ENCODE measurements at regions not wholly inside any gene's neighbourhood (a gene's known extent, or its start where the extent isn't known, plus 50 kb on each side); places are given as distances from the start of the nearest gene placed in this dataset.

DNA sequence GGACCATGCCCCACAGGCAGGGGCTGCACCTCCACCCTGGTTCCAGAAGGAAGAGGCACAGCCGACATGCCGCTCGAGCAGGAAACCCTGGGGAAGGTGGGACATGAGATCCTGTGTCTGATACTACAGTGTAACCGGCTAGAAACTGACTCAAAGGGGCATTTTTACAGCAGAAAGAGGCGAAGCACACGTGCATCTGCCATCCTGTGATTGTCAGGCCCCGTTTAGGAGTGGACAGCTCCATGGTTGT, 62.7 kb downstream of the SIK1 start:
- no peak for DNase-seq (ENCODE audit: low read depth in 2 of 2)

DNA sequence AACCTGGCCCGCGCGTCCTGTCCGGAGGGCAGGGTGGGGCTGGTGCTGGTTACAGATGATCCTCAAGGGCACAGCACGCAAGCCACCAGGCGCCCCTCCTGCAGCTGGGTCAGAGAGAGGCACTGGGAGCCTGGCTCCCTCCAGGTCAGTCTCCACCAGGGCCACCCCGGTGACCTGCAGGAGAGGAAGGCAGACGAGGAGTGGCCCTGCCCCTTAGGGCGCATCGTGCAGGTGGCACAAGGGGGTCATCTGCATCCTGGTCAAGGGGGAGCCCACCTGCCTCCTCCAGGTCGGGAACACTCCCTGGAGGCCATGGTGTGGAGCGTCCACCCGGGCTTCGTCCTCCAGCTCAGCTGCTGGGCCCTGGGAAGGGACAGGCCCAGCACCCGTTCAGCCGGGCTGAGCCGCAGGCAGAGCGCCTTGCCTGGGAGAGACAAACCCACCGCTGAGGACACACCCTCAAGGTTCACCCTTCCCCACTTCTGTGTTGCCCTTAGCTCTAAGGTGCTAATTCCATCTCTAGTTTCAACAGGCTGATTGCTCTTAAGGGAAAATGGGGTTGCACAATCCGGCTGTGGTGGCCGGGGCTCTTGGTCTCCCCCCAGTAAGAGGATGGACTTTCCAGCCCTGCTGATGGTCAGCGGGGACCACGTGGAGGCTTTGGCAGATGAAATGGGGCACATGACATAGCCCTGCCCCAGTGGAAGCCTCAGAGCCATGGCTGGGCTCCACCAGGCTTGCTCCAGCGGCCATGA, 63.2 kb downstream of the SIK1 start:
- no peak for DNase-seq (ENCODE audit: low read depth in 2 of 2)

DNA sequence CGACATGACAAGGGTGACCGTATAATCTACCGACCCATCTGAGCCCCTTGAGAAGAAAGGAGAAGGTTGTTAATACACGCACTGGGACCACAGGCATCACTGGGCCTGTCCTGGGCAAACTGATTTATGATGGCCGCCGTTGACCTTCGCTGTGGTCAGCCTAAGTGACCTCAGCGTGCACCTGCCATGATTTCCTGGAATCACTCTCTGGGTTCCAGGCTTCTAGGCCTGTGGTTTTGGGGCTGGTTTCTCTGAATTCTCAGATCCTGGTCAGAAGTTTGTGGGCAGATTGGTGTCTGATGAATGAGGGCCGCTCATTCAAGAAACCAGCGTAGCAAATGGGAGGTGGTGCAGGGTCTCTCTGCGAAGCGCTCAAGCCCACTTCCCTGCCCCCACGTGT, 64.0 kb downstream of the SIK1 start:
- no peak for DNase-seq (ENCODE audit: low read depth in 2 of 2)

GRCh38 chr21:43362321-43362791, 64.6 kb downstream of the SIK1 start:
- DNase-seq (ENCODE audit: low read depth in 2 of 2), result peak; percentile 68 to 78

DNA sequence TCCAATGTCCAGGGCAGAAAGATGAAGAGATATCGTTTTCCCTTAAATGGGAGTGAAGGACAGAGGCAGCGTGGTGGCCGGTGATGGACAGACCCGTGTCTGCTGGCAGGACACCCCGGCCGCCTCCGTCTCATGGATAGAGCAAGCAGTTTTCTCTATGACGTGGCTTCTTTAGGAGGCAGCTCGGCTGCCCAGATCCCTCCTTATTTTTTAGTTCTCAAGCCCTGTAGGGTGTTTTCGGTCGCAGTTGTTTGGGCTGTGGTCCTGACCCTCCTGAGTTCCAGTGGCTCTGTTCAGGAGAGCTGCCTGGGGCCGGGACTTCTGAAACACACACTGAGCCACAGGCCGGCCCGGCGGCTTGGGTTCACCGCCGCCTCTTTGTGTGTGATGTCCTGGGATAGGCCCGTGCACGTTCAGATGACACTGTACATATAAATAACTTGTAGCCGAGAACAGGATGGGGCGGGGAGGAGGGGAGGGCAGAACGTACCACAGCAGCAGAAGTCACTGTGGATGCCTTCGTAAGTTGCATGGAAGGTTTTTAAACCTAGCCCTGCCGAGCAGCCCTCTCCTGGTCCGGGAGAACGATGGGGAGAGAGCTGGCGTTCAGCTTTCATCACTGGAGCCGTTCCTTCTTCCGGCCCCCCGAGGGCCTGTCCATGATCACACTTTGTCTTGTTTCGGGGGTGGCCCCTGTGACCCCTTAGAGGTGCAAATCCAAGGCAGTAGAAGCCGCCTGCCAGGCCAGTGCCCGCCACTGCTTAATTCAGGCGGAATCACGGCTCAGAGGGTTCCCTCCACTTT, 65.2 kb downstream of the SIK1 start:
- peak; percentile 21 to 32 for DNase-seq (ENCODE audit: low read depth in 2 of 2)

- no peak for DNase-seq (ENCODE audit: low read depth in 2 of 2)
Measured at GRCh38 chr21:43361127-43361492, 65.8 kb downstream of the SIK1 start.

DNA sequence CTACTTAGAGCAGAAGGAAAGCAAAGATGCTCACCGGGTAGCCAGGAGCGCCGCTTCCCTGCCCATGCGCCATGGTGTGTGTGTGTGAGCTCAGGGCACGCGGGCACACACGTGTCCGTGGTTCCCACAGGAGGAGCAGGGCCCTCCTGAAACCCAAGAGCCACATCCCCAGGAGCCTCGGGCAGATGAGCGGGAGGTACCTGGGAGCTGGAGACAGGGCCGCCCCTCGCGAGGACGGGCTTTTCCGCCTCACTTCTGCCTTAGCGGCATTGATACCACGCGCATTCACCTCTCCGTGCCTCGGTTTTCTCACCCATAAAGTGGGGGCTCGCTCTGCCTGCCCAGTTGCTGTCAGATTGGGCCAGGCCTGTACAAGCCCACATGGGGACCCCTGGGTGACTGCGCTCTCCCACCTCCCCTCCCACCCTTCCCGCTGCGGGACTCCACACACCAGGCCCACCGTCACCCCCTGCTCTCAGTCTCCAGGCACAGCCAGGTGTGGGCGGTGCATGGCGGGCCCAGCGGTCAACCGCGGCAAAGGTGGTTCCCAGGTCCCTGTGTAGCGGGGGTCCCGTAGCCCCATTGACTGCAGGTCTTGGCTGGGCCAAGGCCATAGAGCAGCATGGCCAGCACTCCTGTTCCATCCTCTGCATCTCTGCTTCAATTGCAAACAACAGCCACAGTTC, 66.3 kb downstream of the SIK1 start:
- no peak for DNase-seq (ENCODE audit: low read depth in 2 of 2)

- no peak for DNase-seq (ENCODE audit: low read depth in 2 of 2)
Measured at GRCh38 chr21:43358940-43359822, 67.8 kb downstream of the SIK1 start.

DNA sequence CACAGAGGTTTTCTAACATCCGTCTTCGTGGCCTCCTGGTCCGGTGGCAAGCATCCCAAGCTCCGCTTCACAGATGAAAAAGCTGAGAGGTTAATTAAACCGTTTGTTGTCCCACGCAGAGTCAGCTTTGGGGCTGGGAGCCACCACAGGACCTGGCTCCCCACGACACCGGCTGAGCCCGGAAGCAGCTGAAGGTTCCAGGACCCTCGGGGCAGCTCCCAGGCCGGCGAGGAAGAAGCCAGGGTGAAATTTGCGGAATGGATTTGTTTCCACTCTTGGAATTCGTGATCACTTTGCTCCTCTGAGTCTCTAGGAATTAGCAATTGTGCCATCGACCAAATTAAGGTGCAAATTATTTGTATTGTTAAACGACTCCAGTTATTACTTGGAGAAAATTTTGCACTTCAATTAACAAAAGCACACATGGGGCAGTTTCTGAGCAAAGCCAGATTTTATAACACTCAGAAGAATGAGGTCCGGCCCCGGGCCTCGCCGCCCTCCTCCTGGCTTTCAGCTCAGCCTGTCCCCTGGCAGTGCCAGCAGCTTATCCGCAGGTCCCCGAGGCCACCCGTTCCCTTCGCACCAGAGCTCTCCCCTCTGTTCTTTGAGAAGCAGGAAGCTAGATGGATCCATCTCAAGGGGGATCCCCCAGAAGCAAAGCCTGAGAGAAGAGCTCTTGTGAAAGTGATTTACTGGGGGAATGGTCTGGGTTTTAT, 69.1 kb downstream of the SIK1 start:
- DNase-seq (ENCODE audit: low read depth in 2 of 2), result no peak

DNA sequence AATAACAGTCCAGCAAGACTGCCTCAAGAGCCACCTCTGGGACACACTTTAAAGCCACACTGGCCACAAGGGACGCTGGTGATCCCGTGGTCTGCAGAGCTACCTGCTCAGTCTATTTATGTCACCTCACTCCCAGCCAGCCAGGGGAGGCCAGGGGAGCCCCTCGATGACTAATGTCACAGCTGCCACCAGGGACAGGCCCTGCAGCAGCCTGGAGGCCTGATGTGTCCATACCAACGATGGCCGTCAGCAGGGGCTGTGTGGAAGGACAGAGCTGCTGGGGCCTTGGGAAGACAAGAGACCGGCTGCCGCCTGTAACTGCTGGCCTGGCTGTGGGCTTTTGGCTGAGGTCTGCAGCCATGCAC, 71.0 kb downstream of the SIK1 start:
- no peak for DNase-seq (ENCODE audit: low read depth in 2 of 2)

GRCh38 chr21:43355266-43355924, 71.5 kb downstream of the SIK1 start:
- no peak for DNase-seq (ENCODE audit: low read depth in 2 of 2)

- no peak for DNase-seq (ENCODE audit: low read depth in 2 of 2)
Measured at GRCh38 chr21:43354666-43355065, 72.3 kb downstream of the SIK1 start.

GRCh38 chr21:43354026-43354420, 72.9 kb downstream of the SIK1 start:
- no peak for DNase-seq (ENCODE audit: low read depth in 2 of 2)

- DNase-seq (ENCODE audit: low read depth in 2 of 2), result no peak
Measured at GRCh38 chr21:43353282-43354025, 73.5 kb downstream of the SIK1 start.

DNA sequence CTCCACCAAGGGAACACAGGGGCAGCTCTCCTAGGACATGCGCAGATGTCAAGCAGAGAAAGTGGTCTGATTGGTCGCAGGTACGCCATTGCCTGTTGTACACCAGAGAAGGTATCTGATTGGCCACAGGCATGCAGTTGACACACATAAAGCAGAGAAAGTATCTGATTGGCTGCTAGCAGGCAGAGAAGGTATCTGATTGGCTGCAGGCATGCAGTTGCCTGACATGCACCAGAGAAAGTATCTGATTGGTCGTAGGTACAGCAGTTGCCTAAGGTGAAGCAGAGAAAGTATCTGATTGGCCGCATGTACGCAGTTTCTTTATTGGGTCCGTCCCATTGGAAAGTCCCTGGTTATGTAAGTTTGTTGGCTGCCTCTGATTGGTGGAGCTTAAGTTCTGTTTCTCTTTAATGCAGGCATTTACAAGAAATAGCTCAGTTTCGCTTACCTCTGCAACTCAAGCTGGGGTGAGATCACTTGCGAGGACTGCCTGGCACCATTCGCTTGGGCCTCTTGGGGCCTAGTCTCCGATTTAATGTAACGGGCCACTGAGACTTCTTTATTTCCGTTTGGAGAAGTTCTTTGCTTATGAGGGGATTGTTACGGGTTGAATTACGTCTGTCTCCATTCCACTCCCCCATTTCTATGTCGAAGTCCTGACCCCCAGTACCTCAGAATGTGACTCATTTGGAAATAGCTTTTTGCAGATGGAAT, 74.2 kb downstream of the SIK1 start:
- no peak for DNase-seq (ENCODE audit: low read depth in 2 of 2)

GRCh38 chr21:43352154-43352537, 74.8 kb downstream of the SIK1 start:
- DNase-seq (ENCODE audit: low read depth in 2 of 2), result no peak

GRCh38 chr21:43351501-43352153, 75.3 kb downstream of the SIK1 start:
- no peak for DNase-seq (ENCODE audit: low read depth in 2 of 2)

DNA sequence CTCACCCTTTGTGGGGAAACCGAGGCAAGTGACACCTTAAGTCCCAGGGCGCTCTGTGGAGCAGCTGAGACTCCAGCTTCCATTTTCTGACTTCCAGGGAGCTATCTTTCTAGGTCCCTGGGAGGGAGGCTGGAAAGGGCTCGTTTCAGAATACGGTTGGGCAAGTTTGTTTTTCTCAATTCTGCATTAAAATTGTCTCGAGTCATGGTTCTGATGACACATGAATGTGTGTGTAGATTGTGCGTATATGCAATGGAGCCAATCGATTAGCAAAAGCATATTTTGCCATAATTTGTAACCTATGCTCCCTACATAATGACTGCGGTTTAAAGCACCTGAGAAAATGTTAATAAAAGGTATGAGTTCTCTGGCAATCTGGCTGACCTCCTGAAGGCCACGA, 77.3 kb downstream of the SIK1 start:
- DNase-seq (ENCODE audit: low read depth in 2 of 2), result no peak

GRCh38 chr21:43348801-43349261, 78.1 kb downstream of the SIK1 start:
- DNase-seq (ENCODE audit: low read depth in 2 of 2), result no peak
